ENCODE measurements at regions not wholly inside any gene's neighbourhood (a gene's known extent, or its start where the extent isn't known, plus 50 kb on each side); places are given as distances from the start of the nearest gene placed in this dataset.
"Not testable (repeated sequence)": the region's sequence is repeated elsewhere in the genome, so short reads cannot be mapped to it uniquely, and the experiment has no call there.

DNA sequence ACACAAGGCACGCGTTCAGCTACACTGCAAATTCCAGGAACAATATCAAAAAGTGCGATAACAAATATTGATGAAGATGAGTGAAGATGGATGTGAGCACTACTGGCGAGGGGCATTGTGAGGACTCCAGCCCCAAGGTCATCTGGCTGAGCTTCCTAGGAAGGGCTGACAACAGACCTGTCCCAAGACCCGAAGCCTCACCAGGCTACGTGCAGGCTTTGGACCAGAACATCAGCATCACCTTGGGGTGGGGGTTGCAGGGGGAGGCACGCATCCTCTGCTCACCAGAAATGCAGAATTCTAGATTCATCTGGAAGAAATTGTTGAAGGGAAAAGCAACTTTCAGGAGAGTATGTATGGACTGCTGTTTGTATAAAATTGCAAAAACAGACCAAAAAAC, 386.3 kb upstream of the DEFB115 start:
- not testable (repeated sequence) for TF ChIP-seq POLR2A (IDR thresholded peaks at IDR 0.05; ENCODE audit: low read length); GATA1 (IDR thresholded peaks at IDR 0.05; ENCODE audit: low read depth, low read length)

Measured in erythroblast (primary cell).